Testis (tissue), 2 donors: ENCODE measurements at regions not wholly inside any gene's neighbourhood (a gene's known extent, or its start where the extent isn't known, plus 50 kb on each side); places are given as distances from the start of the nearest gene placed in this dataset.
"Not testable (repeated sequence)": the region's sequence is repeated elsewhere in the genome, so short reads cannot be mapped to it uniquely, and the experiment has no call there.

ENCODE experiments used
- DNase-seq: peaks from one replicate; pipeline ENCODE4 v3.0.0-alpha.2; 2019
- H3K27ac ChIP-seq, 2 donors: fragments of 200-600 bp; sonication (generic); one replicate each; pipeline ENCODE4 v1.5.1; 2019
- H3K27me3 ChIP-seq: fragments of 200-600 bp; sonication (generic); one replicate; pipeline ENCODE4 v1.5.1; 2019
- H3K36me3 ChIP-seq: fragments of 200-600 bp; sonication (generic); one replicate; pipeline ENCODE4 v1.5.1; 2017; ENCODE audit warnings: low read depth; ENCODE audit errors: missing control alignments
- H3K4me1 ChIP-seq: fragments of 200-600 bp; sonication (generic); one replicate; pipeline ENCODE4 v1.5.1; 2019
- H3K4me3 ChIP-seq, 2 donors: fragments of 200-600 bp; sonication (generic); one replicate each; pipeline ENCODE4 v1.5.1; 2017 to 2019
- H3K9me3 ChIP-seq: fragments of 200-600 bp; sonication (generic); one replicate; pipeline ENCODE4 v1.5.1; 2017
- POLR2A ChIP-seq: fragments of 450-650 bp; IDR thresholded peaks from one replicate; pipeline ENCODE4 v1.6.1; 2017; ENCODE audit warnings: antibody characterized with exemption, mild to moderate bottlenecking, moderate library complexity
- WGBS, 2 donors: methylation state at CpG; one replicate each; pipeline ENCODE4 v1.1.5; 2018; 5-methylcytosine and 5-hydroxymethylcytosine counted together
- intact Hi-C: fragments of 100-400 bp; cut with DNase I; formaldehyde crosslinking; loops from one replicate; pipeline ENCODE4 v1.15.1; 2023; ENCODE audit warnings: low total_unique reads
- TF ChIP-seq, protein P1 (sequence below), 3 experiments: fragments of 450-650 bp in 2 of 3; fragments of 200-600 bp in 1 of 3; sonication (generic) in 1 of 3; IDR thresholded peaks; one replicate each; pipeline ENCODE4 v1.5.1; 2016 to 2019; ENCODE audit warnings: antibody characterized with exemption in 3 of 3, mild to moderate bottlenecking in 2 of 3, moderate library complexity in 1 of 3

DNA sequence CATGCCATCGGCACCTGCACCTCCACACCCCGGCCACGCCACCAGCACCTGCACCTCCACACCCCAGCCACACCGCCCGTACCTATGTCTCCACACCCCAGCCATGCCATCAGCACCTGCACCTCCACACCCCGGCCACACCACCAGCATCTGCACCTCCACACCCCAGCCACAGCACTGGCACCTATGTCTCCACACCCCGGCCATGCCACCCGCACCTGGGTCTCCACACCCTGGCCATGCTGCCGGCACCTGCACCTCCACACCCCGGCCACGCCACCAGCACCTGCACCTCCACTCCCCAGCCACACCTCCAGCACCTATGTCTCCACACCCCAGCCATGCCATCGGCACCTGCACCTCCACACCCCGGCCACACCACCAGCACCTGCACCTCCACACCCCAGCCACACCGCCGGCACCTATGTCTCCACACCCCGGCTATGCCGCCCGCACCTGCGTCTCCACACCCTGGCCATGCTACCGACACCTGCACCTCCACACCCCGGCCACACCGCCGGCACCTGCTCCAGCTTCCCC lies 390.3 kb upstream of the MYT1L start:
- Histone ChIP-seq H3K27me3 (no peaks in the 10 kb centered on the region), H3K4me1 (no peaks in the 10 kb centered on the region), H3K27ac (no peak overlapping the region), H3K9me3 (no peaks in the 10 kb centered on the region), H3K36me3 (no peaks in the 10 kb centered on the region), H3K4me3 (no peak overlapping the region)
- 91 to 92% methylated on average over 23 of the region's 23 CpGs for WGBS, 2 donors
- TF ChIP-seq, protein P1, sequence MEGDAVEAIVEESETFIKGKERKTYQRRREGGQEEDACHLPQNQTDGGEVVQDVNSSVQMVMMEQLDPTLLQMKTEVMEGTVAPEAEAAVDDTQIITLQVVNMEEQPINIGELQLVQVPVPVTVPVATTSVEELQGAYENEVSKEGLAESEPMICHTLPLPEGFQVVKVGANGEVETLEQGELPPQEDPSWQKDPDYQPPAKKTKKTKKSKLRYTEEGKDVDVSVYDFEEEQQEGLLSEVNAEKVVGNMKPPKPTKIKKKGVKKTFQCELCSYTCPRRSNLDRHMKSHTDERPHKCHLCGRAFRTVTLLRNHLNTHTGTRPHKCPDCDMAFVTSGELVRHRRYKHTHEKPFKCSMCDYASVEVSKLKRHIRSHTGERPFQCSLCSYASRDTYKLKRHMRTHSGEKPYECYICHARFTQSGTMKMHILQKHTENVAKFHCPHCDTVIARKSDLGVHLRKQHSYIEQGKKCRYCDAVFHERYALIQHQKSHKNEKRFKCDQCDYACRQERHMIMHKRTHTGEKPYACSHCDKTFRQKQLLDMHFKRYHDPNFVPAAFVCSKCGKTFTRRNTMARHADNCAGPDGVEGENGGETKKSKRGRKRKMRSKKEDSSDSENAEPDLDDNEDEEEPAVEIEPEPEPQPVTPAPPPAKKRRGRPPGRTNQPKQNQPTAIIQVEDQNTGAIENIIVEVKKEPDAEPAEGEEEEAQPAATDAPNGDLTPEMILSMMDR (IDR thresholded peaks at IDR 0.05), result no peak
- TF ChIP-seq POLR2A, result no peak
- intact Hi-C loops, result no loop called here
- no peak for DNase-seq

DNA sequence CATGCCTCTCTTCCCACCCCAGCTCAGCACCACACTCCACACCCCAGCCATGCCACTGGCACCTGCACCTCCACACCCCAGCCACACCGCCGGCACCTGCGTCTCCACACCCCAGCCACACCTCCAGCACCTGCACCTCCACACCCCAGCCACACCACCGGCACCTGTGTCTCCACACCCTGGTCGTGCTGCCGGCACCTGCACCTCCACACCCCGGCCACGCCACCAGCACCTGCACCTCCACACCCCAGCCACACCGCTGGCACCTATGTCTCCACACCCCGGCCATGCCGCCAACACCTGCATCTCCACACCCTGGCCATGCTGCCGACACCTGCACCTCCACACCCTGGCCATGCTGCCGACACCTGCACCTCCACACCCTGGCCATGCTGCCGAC lies 389.7 kb upstream of the MYT1L start:
- H3K4me3 ChIP-seq, H3K27me3 ChIP-seq, H3K27ac ChIP-seq, DNase-seq, H3K9me3 ChIP-seq, H3K36me3 ChIP-seq, intact Hi-C loops, H3K4me1 ChIP-seq: not testable (repeated sequence)
- WGBS, 2 donors, result 81 to 82% methylated on average over 14 of the region's 14 CpGs

- H3K9me3 ChIP-seq, result no peaks in the 10 kb centered on the region
- intact Hi-C loops, result no loop called here
- TF ChIP-seq, protein P1 (IDR thresholded peaks at IDR 0.05), result no peak
- TF ChIP-seq POLR2A, result no peak
- H3K27ac ChIP-seq, result no peak overlapping the region
- H3K36me3 ChIP-seq, result no peaks in the 10 kb centered on the region
- no peak for DNase-seq
- 77% methylated on average over 9 of the region's 9 CpGs for WGBS, 2 donors
- H3K4me3 ChIP-seq, result no peak overlapping the region
- no peaks in the 10 kb centered on the region for H3K4me1 ChIP-seq
- H3K27me3 ChIP-seq, result no peaks in the 10 kb centered on the region
Observed at GRCh38 chr2:2720351-2720750, 389.3 kb upstream of the MYT1L start.

DNA sequence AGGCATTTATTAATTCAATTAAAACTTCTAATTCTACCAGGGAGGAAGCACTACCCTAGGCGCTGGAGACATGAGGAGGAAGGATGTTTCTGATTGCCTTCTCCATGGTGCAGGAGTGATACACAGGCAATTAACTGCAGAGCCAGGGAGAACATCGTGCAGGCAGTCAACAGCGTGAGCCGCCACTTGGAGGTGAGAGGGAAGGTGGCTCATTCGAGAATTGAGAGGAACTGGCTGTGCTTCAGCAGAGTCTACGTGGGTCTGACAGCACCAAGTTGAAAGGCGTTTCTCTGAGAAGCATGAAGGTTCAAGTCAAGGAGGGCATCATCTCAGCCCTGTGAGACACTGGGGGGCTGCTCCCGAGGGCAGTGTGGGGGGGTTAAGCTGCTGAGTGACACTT lies 388.7 kb upstream of the MYT1L start:
- H3K36me3 ChIP-seq, result no peaks in the 10 kb centered on the region

DNA sequence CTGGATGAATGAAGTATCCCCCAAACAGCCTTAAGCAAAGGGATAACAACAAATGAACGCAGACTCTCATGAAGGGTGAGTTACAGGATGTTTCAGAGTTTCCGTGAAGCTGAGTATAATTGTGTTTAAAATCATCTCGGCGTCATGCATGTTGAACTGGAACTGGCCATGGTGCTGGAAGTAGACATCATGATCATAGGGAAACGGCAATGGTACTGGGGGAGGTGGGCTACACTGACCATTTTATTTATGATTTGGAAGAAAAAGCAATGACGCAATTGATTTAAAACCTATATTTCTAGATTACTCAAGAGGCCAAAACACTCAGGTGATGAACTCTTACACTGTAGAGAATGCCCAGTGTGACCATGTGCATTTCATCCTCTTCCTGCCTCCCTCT lies 387.9 kb upstream of the MYT1L start:
- Histone ChIP-seq H3K4me1 (no peaks in the 10 kb centered on the region), H3K4me3 (no peak overlapping the region), H3K27me3 (no peaks in the 10 kb centered on the region), H3K36me3 (no peaks in the 10 kb centered on the region), H3K27ac (no peak overlapping the region), H3K9me3 (no peaks in the 10 kb centered on the region)
- intact Hi-C loops, result no loop called here
- no peak for DNase-seq
- no peak for TF ChIP-seq POLR2A
- TF ChIP-seq, protein P1 (IDR thresholded peaks at IDR 0.05), result no peak
- WGBS, 2 donors, result 43 to 45% methylated on average over 6 of the region's 6 CpGs

More for the DNA sequence above, 388.7 kb upstream of the MYT1L start:
- H3K9me3 ChIP-seq, result no peaks in the 10 kb centered on the region
- DNase-seq, result no peak
- intact Hi-C loops, result no loop called here
- H3K4me1 ChIP-seq, result no peaks in the 10 kb centered on the region
- 81 to 84% methylated on average over 8 of the region's 8 CpGs for WGBS, 2 donors
- no peak for TF ChIP-seq POLR2A
- TF ChIP-seq, protein P1 (IDR thresholded peaks at IDR 0.05), result no peak
- no peak overlapping the region for H3K4me3 ChIP-seq
- no peak overlapping the region for H3K27ac ChIP-seq
- no peaks in the 10 kb centered on the region for H3K27me3 ChIP-seq
